ENCODE measurements at regions not wholly inside any gene's neighbourhood (a gene's known extent, or its start where the extent isn't known, plus 50 kb on each side); places are given as distances from the start of the nearest gene placed in this dataset.

DNA sequence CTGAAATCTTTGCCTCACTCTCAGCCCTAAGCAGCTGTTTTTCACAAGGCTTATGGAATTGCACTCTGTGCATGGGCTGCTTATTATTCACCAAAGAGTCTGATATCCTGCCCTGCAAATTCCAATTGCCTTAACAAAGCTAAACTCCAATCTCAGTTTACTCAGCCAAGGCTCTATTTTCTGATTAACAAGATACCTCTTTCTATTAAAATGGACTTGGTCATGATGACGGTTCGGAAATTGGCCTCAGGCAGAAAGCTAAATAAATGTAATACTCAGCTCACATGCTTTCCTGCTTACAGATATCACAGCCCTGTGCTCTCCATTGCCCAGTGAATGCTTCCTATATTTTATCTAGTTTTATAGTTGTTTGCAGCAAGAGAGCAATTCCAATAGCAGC lies 1270.8 kb downstream of the PCDH9 start:
- no peaks in the 10 kb centered on the region for H3K36me3 ChIP-seq (replicated peaks in 1 of 2; ENCODE audit: control insufficient read depth in 1 of 2, insufficient read depth in 2 of 2, low read length in 2 of 2)
- no peak overlapping the region for H3K27ac ChIP-seq (ENCODE audit: extremely low read length, insufficient read depth, low read length)
- ATAC-seq (no peak), DNase-seq (ENCODE audit: low spot score) (no peak), FAIRE-seq (no peak)
- no peaks in the 10 kb centered on the region for H3K4me1 ChIP-seq (ENCODE audit: insufficient read depth, low read length)
- no peak overlapping the region for H3K4me2 ChIP-seq (ENCODE audit: low read depth, low read length)
- intact Hi-C loops (cut with micrococcal nuclease; ENCODE audit: unreplicated experiment) (no loop called here), in situ Hi-C loops (cut with HindIII; ENCODE audit: extremely low pct_ligation_motif_present, low pct_unique_long_range_greater_than_20kb) (no loop called here)
- CTCF ChIA-PET (ENCODE audit: low intra/inter-chr PET ratio, low total read pairs), result no interaction called here
- H2AFZ ChIP-seq (ENCODE audit: low read length), result no peak overlapping the region
- TF ChIP-seq AHR (CRISPR knock-in tag; IDR thresholded peaks at IDR 0.05), result no peak
- TF ChIP-seq ZNF24 (IDR thresholded peaks at IDR 0.05), result no peak
- TF ChIP-seq BCL6 (CRISPR knock-in tag; IDR thresholded peaks at IDR 0.05), result no peak
- no peak for TF ChIP-seq SIX1 (CRISPR knock-in tag; IDR thresholded peaks at IDR 0.05; ENCODE audit: borderline replicate concordance)
- TF ChIP-seq MAFF (IDR thresholded peaks at IDR 0.05; ENCODE audit: low read depth, low read length), result no peak
- TF ChIP-seq, protein P1, sequence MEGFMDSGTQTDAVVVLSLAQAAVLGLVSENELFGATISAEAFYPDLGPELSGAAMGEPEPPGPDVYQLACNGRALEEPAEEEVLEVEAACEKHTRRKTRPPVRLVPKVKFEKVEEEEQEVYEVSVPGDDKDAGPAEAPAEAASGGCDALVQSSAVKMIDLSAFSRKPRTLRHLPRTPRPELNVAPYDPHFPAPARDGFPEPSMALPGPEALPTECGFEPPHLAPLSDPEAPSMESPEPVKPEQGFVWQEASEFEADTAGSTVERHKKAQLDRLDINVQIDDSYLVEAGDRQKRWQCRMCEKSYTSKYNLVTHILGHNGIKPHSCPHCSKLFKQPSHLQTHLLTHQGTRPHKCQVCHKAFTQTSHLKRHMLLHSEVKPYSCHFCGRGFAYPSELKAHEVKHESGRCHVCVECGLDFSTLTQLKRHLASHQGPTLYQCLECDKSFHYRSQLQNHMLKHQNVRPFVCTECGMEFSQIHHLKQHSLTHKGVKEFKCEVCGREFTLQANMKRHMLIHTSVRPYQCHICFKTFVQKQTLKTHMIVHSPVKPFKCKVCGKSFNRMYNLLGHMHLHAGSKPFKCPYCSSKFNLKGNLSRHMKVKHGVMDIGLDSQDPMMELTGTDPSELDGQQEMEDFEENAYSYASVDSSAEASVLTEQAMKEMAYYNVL (CRISPR knock-in tag; IDR thresholded peaks at IDR 0.05; ENCODE audit: borderline replicate concordance), result no peak
- no peak for TF ChIP-seq ZSCAN31 (CRISPR knock-in tag; IDR thresholded peaks at IDR 0.05; ENCODE audit: low read depth)
- H3K9me3 ChIP-seq (ENCODE audit: low read length), result peaks cover 23% of the 10 kb centered on the region
- no peak overlapping the region for H3K9ac ChIP-seq (ENCODE audit: insufficient read depth, low read depth, low read length)
- H3K4me3 ChIP-seq (replicated peaks in 1 of 3; ENCODE audit: insufficient read depth in 1 of 3, low read depth in 2 of 3, low read length in 3 of 3), result no peak overlapping the region
- WGBS (ENCODE audit: low lambda C conversion rate), result 0% methylated on average over 2 of the region's 2 CpGs
- no peaks in the 10 kb centered on the region for H3K79me2 ChIP-seq (ENCODE audit: insufficient read depth, low read length)
- POLR2A ChIA-PET, result no interaction called here
- H4K20me1 ChIP-seq (ENCODE audit: insufficient read depth, low read length), result no peaks in the 10 kb centered on the region
- BruUV-seq (replicated peaks), result no TSS peak
- H3K27me3 ChIP-seq (ENCODE audit: control insufficient read depth in 1 of 2, insufficient read depth in 2 of 2, low read length in 2 of 2), result no peaks in the 10 kb centered on the region

- ATAC-seq (no peak), FAIRE-seq (no peak), DNase-seq (ENCODE audit: low spot score) (no peak)
- WGBS (ENCODE audit: low lambda C conversion rate), result 2% methylated on average over 4 of the region's 4 CpGs
- no TSS peak for BruUV-seq (replicated peaks)
- Histone ChIP-seq H3K9ac (ENCODE audit: insufficient read depth, low read depth, low read length) (no peak overlapping the region), H3K79me2 (ENCODE audit: insufficient read depth, low read length) (no peaks in the 10 kb centered on the region), H3K27me3 (ENCODE audit: control insufficient read depth in 1 of 2, insufficient read depth in 2 of 2, low read length in 2 of 2) (no peaks in the 10 kb centered on the region), H3K9me3 (ENCODE audit: low read length) (no peaks in the 10 kb centered on the region), H2AFZ (ENCODE audit: low read length) (no peak overlapping the region), H3K4me3 (replicated peaks in 1 of 3; ENCODE audit: insufficient read depth in 1 of 3, low read depth in 2 of 3, low read length in 3 of 3) (no peak overlapping the region), H3K4me1 (ENCODE audit: insufficient read depth, low read length) (no peaks in the 10 kb centered on the region), H3K36me3 (replicated peaks in 1 of 2; ENCODE audit: control insufficient read depth in 1 of 2, insufficient read depth in 2 of 2, low read length in 2 of 2) (no peaks in the 10 kb centered on the region), H3K4me2 (ENCODE audit: low read depth, low read length) (no peak overlapping the region), H4K20me1 (ENCODE audit: insufficient read depth, low read length) (no peaks in the 10 kb centered on the region), H3K27ac (ENCODE audit: extremely low read length, insufficient read depth, low read length) (no peak overlapping the region)
- ChIA-PET CTCF (ENCODE audit: low intra/inter-chr PET ratio, low total read pairs) (no interaction called here), POLR2A (no interaction called here)
- intact Hi-C loops (cut with micrococcal nuclease; ENCODE audit: unreplicated experiment) (no loop called here), in situ Hi-C loops (cut with HindIII; ENCODE audit: extremely low pct_ligation_motif_present, low pct_unique_long_range_greater_than_20kb) (no loop called here)
- TF ChIP-seq PHB2 (IDR thresholded peaks at IDR 0.05; ENCODE audit: partially characterized antibody) (no peak), ELF1 (CRISPR knock-in tag; IDR thresholded peaks at IDR 0.05) (no peak), ZFP36L1 (CRISPR knock-in tag; IDR thresholded peaks at IDR 0.05) (no peak), ELF3 (CRISPR knock-in tag; IDR thresholded peaks at IDR 0.05) (no peak), ZNF766 (CRISPR knock-in tag; IDR thresholded peaks at IDR 0.05; ENCODE audit: borderline replicate concordance) (no peak), ZNF83 (CRISPR knock-in tag; IDR thresholded peaks at IDR 0.05; ENCODE audit: borderline replicate concordance) (no peak), ZNF180 (CRISPR knock-in tag; IDR thresholded peaks at IDR 0.05; ENCODE audit: borderline replicate concordance, low read depth) (no peak), FOXP1 (IDR thresholded peaks at IDR 0.05) (no peak), FOXP1 (CRISPR knock-in tag; IDR thresholded peaks at IDR 0.05) (no peak), HIVEP1 (CRISPR knock-in tag; IDR thresholded peaks at IDR 0.05) (no peak), SNRNP70 (IDR thresholded peaks at IDR 0.05; ENCODE audit: low read depth, low read length) (no peak), ZNF235 (CRISPR knock-in tag; IDR thresholded peaks at IDR 0.05; ENCODE audit: borderline replicate concordance) (no peak), SIX4 (CRISPR knock-in tag; IDR thresholded peaks at IDR 0.05) (no peak)
These were observed 1283.7 kb downstream of the PCDH9 start for GRCh38 chr13:65946387-65946786.
